HG03460 (cell line): ENCODE measurements at regions not wholly inside any gene's neighbourhood (a gene's known extent, or its start where the extent isn't known, plus 50 kb on each side); places are given as distances from the start of the nearest gene placed in this dataset.

Experiments
- ATAC-seq: cut with Tn5 transposase; IDR thresholded peaks from one replicate; pipeline ENCODE4 v1.9.1; 2021; ENCODE audit not compliant: unreplicated experiment

DNA sequence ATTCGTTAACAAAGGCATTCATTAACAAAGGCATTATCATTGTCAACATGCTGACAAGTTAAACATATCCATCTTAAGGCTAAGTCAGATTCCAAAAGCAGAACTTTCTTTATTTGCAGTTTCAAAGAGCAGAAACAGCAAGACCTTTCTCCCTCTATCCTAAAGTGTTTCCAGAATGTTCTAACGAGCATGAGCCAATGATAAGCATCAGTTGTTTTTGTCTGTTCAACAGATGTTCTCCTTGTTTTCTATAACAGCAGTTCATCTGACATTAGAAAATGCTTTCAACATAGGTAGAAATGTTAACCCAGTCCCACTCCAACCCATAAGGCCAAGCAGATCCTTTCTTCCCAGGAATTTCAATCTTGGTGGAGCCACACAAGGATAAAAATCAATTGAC, 77.6 kb upstream of the POMGNT2 start:
- ATAC-seq = no peak

DNA sequence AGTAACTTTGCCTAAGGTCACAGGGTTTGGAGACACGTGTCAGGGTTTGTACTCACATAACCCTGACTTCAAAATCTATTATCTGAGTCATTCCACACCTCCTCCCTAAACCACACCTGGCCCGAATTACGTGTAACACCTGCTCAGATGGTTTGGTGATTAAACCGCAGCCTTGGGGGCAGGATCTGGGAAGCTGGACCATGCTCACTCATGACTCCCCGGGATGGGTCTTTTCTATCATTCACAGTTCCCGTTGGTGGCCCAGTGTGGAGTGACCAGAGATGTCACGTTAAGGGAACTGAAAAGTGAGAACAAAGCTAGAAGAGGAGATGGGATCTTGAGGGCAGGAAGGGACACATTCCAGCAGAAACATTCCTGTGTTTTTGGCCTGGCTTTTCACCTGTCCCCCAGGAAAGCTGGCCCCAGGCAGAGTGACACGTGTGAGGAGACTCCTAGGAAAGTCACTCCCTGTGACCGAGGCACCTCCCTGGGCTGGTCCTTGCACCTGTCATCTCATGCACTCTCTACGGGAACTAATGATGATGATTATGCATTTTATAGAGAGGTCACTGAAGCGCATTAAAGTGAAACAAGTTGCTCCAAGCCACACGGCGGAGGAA, 75.4 kb upstream of the POMGNT2 start:
- ATAC-seq = peak; percentile 50

DNA sequence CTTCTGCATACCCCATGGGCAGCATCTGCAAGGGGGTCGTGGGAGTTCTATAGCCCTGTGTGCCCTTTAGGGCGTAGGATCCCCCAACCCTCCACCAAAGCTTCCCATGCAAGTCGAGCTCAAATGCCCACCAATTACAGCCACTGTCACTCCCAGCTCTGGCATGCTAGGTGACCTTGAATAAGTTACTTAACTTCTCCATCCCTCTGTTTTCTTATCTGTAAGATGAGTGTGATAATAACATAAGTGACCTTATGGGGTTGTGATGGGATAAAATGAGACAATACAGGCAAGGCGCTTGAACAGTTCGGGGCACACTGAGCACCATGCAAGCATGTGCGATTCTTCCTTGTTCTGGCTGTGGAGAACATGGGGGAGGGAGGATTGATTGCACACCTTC, 74.8 kb upstream of the POMGNT2 start:
- no peak for ATAC-seq

DNA sequence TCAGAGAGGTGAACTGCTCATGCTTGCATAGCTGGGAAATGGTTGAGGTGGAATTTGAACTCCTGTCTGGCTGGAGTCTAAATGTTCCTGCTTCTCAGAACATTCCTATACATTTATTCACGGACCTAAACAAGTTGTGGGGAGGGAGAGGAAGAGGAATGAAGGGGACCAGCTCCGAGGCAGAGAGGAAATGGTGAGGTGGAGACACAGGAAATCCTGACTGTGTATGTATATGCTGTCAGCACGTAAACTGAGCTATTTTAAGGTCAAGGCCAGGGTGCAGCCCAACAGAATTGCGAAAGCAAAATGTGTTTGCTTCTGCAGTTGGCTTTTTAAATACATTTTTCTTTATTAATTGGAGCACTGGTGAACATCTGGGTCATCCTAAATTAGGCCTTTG, 74.1 kb upstream of the POMGNT2 start:
- peak; percentile 73 for ATAC-seq

DNA sequence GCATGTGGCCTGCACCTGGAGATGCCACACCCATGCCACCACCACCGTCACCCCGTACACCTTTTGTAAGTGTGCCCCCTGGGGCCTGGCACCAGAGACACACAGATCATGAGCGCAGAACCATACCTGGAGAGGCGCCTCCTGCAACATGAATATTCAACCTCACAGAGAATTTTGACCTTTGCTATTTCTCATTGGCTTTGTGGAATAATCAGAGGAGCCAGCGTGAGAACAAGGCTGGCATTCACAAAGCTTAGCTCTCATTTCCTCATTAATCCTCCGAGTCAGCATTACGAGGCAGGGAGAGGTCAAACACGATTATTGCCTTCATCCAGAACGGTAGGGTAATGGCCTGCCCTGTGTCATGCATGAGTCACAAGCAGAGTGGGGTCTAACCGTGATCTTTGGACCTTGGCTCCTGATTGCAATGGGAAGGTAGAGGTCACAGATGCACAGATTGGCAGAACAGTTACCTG, 73.0 kb upstream of the POMGNT2 start:
- no peak for ATAC-seq

DNA sequence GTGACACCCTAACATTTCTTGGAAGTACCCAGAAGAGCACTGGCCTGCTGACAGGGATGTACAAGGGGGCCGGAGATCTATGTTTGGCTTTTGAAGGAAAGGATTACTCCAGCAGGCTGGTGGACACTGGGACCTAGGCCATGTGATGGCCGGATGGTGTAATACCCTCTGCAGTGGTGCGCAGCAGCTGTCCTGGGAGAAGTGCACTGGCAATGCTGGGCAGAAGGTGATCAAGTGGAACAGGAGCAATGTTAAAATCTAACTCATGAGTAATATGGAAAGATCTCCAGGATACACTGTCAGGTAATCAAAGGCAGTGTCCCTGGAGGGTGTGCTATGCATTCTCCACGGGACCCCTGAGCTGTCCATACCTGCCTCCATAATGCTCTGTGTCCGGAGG, 71.2 kb upstream of the POMGNT2 start:
- ATAC-seq = no peak

DNA sequence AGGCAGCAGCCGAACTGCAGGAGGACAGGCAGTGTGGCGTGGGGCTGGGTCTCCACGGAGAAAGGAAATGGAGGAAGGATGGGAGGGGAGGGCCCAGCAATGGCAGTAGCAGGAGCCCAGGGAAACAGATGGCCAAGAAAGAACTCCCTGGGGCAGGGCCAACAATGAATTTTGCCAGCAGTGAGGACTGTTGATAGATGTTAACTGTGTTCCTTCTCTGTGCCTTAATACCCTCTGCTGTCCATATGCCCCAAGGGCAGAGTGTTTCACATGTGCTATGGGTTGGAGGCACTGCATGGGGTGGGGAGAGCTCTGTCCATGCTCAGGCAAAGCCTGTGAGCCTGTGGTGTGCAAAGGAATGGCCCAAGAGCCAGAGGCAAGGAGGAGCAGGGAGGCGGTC, 70.8 kb upstream of the POMGNT2 start:
- no peak for ATAC-seq

DNA sequence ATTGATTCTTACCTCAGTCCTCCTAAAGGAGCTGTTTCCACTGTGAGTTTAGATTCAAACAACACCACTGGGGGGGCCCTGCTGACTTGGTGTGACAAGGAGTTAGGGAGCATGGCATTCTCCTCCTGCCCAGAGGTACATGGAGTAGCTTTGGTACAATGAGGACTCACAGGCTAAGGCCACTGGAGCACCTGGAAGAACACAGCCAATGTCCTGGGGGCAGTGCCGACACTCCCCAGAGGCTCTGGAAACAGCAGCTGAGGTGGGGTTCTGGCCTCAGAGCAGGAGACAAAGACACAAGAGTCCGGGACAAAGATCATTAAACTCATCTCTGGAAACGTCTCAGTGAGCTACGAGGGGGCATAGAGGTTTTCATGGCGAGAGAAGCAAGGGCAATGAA, 69.7 kb upstream of the POMGNT2 start:
- no peak for ATAC-seq

DNA sequence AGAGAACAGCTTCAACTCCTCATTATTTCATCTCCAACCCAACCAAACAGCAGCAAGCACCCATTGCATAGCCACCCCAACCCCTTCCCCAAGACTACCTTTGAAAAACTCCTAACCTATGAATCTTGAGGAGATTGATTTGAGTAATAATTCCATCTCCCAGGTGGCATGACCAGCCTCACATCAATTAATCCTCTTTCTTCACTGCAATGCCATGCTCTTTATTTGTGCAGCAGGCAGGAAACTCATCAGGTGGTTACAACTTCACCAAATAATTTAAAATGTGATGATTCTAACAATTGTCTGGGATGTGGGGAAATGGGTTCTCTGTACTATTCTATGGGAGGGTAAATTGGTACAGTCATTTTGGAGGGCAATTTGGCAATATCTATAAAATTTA, 68.1 kb upstream of the POMGNT2 start:
- ATAC-seq = no peak

DNA sequence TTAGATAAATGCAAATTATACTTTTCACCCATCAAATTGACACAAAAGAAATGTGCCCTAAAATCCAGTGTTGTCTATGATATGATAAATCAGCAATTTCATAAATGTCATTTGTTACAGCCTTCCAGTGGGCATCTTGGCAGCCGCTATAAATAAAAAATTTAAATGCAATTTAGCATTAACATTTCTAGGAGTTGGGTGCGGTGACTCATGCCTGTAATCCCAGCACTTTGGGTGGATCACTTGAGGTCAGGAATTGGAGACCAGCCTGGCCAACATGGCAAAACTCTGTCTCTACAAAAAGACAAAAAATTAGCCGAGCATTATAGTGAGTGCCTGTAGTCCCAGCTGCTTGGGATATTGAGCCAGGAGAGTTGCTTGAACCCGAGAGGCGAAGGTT, 65.9 kb upstream of the POMGNT2 start:
- ATAC-seq = no peak

DNA sequence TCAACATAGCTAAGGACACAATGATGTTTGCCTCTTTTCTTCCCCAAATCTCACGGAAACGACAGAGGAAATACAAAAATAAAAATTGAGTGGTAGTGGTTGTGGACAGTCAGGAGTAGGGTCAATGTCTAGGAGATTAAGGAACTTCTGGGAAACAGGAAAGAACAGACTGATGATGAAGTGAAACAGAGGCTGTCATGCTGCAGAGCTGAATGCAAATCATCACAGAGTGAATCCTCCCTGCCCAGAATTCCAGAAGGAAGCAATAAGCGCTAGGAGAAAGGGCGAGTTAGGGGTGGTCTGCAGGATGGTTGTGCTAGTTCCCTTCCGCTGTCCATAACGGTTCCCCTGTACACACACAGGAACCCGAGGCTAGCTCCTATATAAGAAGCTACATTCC, 64.7 kb upstream of the POMGNT2 start:
- no peak for ATAC-seq

DNA sequence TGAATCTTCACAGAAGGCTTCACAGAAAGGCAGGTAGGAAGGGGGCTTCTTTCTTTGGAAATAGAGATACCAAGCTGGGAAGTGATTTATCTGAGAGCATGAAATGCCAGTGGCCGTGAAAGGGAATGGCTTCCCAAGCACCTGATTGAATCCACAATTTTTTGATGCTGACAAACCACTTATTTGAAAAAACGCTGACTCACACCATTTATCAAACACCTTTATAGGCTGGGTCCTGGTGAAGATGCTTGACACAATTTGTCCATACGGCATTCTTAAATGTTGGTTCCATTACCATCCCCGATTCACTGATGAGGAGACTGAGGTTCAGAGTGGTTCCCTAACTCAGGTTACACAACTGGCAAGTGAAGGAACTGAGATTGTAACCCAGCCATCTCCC, 64.1 kb upstream of the POMGNT2 start:
- no peak for ATAC-seq

DNA sequence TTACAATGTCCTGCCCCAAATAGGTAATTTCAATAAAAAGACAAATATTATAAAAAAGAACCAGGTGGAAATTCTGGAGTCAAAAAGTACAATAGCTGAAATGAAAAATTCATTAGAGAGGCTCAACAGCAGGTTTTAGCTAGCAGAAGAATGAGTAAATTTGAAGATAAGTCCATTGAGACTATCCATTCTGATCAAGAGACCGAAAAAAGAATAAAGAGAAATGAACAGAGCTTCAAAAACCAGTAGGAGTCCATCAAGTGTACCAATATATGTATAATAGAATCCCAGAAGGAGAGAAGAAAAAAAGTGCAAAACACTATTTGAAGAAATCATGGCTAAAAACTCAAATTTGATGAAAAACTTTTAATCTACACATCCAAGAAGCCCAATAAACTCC, 60.5 kb upstream of the POMGNT2 start:
- ATAC-seq = no peak

DNA sequence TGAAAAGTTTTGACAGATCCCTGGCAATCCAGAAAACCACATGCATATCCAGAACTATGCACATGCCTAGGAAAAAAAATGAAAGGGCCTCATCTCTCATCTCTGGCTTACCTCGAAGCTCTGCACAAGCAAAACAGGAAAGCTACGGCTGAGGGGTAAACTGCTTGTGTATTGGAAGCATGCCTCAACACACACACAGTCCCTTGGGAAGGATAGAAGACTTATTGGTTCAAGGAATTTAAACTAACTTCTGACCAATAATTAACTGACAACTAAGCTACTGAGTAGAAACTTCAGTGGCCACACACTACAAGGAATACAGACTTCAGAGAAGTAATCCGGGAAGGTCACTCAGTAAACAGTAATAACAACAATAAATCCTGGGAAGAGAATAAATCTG, 59.9 kb upstream of the POMGNT2 start:
- ATAC-seq = no peak

DNA sequence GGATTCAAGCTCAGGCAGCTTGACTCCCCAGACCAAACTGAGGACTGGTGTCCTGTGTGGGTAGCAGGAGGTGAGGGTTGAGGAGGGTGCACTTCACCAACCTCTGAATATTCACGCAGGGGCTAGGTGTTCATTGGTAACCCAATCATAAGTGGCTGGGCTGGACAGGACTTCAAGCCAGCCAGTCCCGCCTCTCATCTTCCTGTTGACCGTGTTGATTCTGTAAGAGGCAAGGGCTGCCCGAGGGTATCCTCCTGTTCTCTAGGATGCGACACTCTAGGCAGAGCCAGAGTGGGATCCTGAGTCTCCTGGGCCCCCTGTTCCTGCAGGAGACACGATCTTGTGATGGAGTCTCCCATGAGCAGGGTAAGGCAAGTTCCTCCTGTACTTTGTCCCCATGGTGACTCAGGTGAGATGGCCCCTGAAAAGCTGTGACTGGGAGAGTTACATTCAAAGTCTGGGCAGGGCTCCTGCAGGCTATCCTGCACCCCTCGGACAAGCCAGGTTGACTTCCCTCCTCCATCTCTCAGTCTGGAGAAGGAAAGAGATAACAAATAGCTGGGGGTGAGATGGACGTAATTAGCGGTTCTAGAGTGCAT, 58.1 kb upstream of the POMGNT2 start:
- ATAC-seq = no peak

DNA sequence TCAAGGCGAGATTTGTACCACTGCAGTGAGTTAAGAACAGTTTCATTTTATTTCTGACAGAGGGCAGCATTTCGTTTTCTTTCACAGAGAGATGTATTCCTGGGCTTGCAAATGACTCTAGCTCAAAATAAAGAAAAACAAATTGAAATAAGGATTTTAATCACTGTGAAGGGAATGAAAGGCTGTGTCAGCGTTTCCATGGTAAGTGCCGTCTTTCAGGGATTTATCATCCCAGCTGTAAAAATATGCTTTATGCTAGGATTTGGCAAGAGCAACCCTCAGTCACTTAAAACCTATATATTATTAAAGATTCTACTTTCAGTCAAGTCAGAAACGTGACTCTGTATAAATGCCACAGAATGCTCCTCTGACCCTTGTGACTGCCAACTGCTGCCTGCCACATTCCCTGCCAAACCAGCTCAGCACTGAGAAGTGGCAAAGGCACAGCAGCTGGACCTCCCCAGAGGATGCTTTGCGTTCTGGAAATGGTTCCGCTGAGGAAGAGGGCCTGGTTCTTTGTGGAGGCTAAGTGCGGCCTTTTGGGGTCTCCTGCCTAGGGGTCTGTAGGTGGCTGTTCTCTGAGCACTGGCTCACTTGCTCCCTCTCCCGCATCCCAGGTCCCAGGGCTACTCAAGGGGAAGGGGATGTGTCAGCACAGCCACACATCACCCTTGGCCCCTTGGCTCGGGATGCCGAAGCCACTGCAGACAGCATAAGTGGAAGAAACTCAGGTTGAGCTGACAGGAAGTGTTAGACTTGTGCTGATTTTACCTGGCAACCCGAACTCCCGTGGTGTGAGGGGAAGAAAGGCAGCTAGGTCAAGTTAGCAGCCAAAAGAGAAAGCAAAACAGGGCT, 56.6 kb upstream of the POMGNT2 start:
- ATAC-seq = no peak

DNA sequence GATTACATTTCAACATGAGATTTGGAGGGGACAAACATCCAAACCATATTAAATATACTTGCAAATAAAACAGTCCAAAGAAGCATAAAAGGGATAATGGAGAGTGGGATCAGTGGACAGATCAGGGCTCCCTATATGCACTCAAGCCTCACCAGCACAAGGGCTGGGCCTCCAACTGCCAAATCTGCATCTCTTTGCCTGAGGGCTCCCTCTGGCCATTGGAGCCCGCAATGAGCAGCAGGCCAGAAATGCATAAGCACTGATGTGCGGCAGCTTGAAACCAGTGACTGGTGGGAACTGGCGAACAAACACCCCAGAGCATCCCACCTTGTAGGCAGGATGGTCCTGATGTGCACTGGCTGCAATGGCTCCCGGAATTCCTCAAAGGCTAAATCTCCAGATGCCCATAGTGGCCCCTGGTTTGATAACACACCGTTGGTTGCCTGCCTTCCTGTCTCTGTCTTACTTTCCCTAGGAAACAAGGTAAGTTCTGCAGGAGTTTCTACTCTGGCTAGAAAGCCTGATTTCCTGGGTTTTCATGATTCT, 55.9 kb upstream of the POMGNT2 start:
- no peak for ATAC-seq

DNA sequence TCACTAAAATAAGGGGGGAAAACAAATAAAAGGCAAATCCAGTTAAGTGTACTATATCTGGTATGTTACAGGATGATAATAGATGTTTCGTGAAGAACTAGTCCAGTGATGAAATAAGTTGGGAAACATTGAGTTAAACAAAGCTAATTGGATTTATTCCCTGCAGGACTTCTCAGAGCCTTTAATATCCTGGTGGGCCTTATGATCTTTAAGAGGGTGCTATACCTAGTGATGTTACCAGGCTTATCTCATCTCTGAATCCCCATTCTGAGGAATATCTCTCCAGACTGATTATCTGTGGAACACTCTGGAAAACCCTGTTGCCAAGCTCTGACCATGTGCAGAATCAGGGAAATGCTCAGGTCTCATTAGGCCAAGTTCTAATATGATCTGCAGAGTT, 54.8 kb upstream of the POMGNT2 start:
- no peak for ATAC-seq

DNA sequence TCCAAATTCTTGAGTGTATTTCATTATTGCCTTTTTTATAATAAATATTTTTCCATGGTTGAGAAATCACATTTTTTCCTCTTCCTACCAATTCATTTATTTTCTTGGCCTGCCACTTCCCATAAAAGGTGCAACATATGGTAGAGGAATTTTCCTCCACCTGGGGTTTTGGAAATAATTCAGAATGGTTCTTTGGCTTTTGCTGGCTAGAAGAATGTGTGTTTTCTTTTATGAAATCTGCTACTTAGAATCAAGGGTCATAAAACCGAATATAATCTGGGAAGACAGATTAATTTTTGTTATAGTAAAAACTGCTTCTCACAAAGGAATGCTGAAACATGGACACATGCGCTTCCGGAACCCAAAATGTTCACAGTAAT, 54.0 kb upstream of the POMGNT2 start:
- no peak for ATAC-seq

DNA sequence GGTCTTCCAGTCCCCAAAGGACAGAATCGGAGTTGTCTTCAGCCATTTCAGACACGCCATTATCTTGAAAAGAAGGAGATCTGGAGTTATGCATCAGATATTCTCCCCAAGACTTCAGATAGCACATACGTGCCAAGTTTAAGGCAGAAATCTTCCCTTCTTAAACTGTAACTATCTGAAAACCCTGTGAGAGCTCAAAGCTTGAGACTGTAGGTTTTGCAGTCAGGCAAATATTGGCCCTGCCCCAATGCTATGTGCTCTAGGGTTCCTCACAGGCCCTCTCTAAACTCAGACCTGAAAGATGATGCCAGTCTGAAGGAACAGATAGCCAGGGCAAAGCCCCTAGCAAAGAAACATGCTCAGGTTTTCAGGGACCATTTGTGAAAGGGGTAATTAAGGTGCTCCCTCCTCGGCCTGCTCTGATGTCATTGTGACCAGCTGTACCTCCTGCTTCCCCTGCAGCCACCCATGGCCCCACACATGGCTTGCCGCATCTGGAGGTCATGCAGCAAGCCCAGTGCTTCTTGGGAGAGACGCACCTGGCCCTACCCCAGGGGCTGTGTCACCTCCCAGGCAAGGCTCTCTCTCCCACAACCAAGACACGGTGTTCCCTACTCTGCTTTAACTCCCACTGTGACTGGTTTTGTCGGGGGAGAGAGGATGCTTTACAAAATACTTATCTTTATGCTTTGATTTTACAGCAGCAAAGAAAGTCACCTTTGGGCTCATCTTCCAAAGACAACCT, 53.4 kb upstream of the POMGNT2 start:
- ATAC-seq = no peak

DNA sequence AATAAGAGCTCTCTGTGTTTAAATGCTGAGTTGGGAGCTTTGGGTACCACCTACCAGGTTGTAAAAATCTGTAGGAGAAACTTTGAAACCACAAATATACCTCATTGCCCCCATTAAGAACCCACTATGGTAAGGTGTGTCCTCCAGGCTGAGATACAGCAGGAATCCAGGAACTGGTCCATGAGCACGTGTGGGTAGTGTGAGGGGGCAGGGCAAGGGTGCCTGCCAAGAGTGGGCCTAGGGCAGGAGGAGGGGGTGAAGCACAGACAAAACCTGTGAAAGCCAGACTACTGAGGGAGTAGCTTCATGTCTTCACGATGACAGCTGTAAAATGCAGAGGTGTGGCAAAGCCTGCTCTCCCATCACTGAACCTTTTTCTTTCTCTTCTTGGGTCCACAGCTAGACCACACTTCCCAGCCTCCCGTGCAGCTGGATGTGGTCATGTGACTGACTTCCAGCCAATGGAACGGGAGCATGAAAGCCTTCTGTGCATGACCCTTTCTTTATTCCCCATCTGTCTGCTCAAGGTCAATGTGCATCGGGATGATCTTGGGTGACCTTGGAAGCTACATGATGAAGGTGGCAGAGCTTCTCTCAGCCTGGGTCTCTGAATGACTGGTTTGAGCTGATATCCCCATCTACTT, 51.1 kb upstream of the POMGNT2 start:
- ATAC-seq = no peak
